ENCODE measurements at regions not wholly inside any gene's neighbourhood (a gene's known extent, or its start where the extent isn't known, plus 50 kb on each side); places are given as distances from the start of the nearest gene placed in this dataset.

DNA sequence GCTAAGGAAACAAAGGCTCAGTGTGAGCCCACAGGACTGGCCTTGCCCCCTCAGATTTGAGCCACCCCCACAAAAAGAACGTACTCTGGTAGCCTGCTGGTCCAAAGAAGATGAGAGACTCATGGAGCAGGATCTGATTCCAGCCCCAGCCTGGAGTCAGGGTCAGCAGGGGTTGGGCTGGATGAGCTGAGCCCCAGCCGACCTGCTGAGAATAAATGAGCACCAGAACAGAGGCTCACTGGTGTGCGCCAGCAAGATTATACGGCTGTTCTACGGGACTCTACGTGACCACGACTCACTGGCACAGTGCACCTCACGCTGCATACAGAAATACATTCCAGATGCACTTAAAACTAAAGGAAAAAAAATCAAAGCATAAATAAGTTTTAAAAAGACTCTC, 186.0 kb upstream of the RPL38 start:
- DNase-seq (no peak), ATAC-seq (no peak)
- Histone ChIP-seq H3K9me3 (no peaks in the 10 kb centered on the region), H3K27ac (no peak overlapping the region), H3K4me3 (no peak overlapping the region), H3K27me3 (no peaks in the 10 kb centered on the region), H3K4me1 (no peaks in the 10 kb centered on the region), H3K36me3 (replicated peaks in 1 of 2; ENCODE audit: insufficient read depth in 1 of 2, low read depth in 2 of 2) (no peaks in the 10 kb centered on the region)
- TF ChIP-seq POLR2A (IDR thresholded peaks at IDR 0.05), result no peak
- TF ChIP-seq, protein P1, sequence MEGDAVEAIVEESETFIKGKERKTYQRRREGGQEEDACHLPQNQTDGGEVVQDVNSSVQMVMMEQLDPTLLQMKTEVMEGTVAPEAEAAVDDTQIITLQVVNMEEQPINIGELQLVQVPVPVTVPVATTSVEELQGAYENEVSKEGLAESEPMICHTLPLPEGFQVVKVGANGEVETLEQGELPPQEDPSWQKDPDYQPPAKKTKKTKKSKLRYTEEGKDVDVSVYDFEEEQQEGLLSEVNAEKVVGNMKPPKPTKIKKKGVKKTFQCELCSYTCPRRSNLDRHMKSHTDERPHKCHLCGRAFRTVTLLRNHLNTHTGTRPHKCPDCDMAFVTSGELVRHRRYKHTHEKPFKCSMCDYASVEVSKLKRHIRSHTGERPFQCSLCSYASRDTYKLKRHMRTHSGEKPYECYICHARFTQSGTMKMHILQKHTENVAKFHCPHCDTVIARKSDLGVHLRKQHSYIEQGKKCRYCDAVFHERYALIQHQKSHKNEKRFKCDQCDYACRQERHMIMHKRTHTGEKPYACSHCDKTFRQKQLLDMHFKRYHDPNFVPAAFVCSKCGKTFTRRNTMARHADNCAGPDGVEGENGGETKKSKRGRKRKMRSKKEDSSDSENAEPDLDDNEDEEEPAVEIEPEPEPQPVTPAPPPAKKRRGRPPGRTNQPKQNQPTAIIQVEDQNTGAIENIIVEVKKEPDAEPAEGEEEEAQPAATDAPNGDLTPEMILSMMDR (IDR thresholded peaks at IDR 0.05), result no peak
- intact Hi-C loops (cut with DNase I), result no loop called here
- WGBS, 2 donors, result 70 to 73% methylated on average over 8 of the region's 8 CpGs

DNA sequence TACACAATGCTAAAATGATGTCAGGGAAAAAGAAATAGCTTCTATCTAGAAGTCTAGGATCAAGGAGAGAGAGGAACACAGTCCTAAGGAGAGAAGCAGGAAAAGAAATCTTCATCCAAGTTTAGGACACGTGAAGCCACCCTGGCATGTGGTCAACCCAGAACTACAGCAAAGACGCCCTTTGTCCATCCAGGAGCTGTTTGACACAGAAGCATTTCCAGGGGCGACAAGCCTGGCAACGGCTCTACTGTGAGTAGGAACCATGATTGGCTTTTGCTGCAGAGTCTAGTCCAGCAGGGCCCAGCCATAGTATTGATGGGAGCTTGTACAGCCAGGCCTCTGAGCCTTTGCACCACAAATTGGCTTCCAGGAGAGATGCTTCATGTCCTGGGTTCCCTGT, 185.4 kb upstream of the RPL38 start:
- H3K4me1 ChIP-seq, result no peaks in the 10 kb centered on the region
- no peaks in the 10 kb centered on the region for H3K36me3 ChIP-seq (replicated peaks in 1 of 2; ENCODE audit: insufficient read depth in 1 of 2, low read depth in 2 of 2)
- H3K9me3 ChIP-seq, result no peaks in the 10 kb centered on the region
- intact Hi-C loops (cut with DNase I), result no loop called here
- TF ChIP-seq, protein P1 (IDR thresholded peaks at IDR 0.05), result no peak
- TF ChIP-seq POLR2A (IDR thresholded peaks at IDR 0.05), result no peak
- no peak overlapping the region for H3K27ac ChIP-seq
- no peak overlapping the region for H3K4me3 ChIP-seq
- ATAC-seq (no peak), DNase-seq (no peak)
- WGBS, 2 donors, result 59 to 63% methylated on average over 4 of the region's 4 CpGs
- no peaks in the 10 kb centered on the region for H3K27me3 ChIP-seq

DNA sequence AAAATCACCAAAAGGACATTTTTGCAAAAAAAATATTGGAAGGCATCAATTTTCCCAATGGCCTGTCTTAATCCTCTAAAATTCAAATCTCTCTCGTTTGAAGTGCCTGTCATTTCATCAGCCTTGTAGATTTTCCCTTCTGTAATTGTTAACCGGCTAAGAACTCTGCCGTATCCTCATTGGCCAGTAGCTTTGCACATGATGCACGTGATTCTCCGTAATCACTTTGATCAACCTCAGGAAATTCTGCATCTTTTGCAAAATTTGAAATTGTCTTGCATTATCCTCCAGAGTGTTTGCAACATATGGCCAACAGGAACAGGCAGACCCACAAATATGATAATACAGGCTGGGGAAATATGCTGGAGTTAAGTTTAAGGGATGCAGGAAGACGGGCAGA, 184.2 kb upstream of the RPL38 start:
- DNase-seq (no peak), ATAC-seq (no peak)
- Histone ChIP-seq H3K9me3 (no peaks in the 10 kb centered on the region), H3K27me3 (no peaks in the 10 kb centered on the region), H3K36me3 (replicated peaks in 1 of 2; ENCODE audit: insufficient read depth in 1 of 2, low read depth in 2 of 2) (no peaks in the 10 kb centered on the region), H3K4me1 (no peaks in the 10 kb centered on the region), H3K27ac (no peak overlapping the region), H3K4me3 (no peak overlapping the region)
- TF ChIP-seq, protein P1 (IDR thresholded peaks at IDR 0.05), result no peak
- no peak for TF ChIP-seq POLR2A (IDR thresholded peaks at IDR 0.05)
- intact Hi-C loops (cut with DNase I), result no loop called here
- WGBS, 2 donors, result 58 to 67% methylated on average over 6 of the region's 6 CpGs

DNA sequence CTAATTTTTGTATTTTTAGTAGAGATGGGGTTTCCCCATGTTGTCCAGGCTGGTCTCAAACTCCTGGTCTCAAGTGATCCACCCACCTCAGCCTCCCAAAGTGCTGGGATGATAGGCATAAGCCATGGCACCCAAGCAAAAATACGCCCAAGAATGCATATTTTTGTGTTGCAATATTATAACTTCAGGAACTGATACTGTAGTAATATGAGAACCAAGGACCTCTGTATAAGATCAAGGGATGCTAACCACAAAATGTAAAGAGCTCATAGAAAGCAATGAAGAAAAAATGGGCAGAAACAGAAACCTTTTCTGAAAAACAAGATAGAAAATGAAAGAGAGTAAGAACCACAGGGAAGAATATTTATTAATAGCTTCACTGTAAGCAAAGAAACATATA, 183.6 kb upstream of the RPL38 start:
- Histone ChIP-seq H3K36me3 (replicated peaks in 1 of 2; ENCODE audit: insufficient read depth in 1 of 2, low read depth in 2 of 2) (no peaks in the 10 kb centered on the region), H3K27ac (no peak overlapping the region), H3K9me3 (no peaks in the 10 kb centered on the region), H3K4me3 (no peak overlapping the region), H3K4me1 (no peaks in the 10 kb centered on the region), H3K27me3 (no peaks in the 10 kb centered on the region)
- intact Hi-C loops (cut with DNase I), result no loop called here
- DNase-seq (no peak), ATAC-seq (no peak)
- WGBS, 2 donors, result 75 to 95% methylated on average over 1 of the region's 1 CpG
- no peak for TF ChIP-seq POLR2A (IDR thresholded peaks at IDR 0.05)
- TF ChIP-seq, protein P1 (IDR thresholded peaks at IDR 0.05), result no peak

DNA sequence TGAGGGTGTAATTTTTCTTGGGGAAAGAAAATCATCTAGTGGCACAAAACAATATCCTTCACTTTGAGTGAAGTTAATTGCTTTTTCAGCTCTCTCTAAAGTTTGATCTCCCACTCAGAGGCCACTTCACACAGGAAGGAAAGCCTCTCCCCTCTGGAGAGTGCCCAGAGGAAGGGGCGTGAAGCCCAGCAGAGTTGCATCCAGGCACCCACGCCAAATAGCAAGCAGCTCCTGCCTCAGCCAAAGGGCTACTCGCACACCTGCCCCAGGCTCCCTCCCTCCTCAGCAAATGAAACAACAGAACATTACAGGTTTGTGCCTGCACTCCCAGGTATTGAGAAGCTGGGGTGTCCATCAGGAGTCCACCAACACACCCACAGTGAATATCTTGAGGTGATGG, 183.0 kb upstream of the RPL38 start:
- 44 to 55% methylated on average over 3 of the region's 3 CpGs for WGBS, 2 donors
- DNase-seq (no peak), ATAC-seq (no peak)
- Histone ChIP-seq H3K4me3 (no peak overlapping the region), H3K4me1 (no peaks in the 10 kb centered on the region), H3K27ac (no peak overlapping the region), H3K9me3 (no peaks in the 10 kb centered on the region), H3K36me3 (replicated peaks in 1 of 2; ENCODE audit: insufficient read depth in 1 of 2, low read depth in 2 of 2) (no peaks in the 10 kb centered on the region), H3K27me3 (no peaks in the 10 kb centered on the region)
- intact Hi-C loops (cut with DNase I), result no loop called here
- TF ChIP-seq POLR2A (IDR thresholded peaks at IDR 0.05), result no peak
- TF ChIP-seq, protein P1 (IDR thresholded peaks at IDR 0.05), result no peak

All from body of pancreas (tissue), 4 donors.